GM19193 (cell line): ENCODE measurements at regions not wholly inside any gene's neighbourhood (a gene's known extent, or its start where the extent isn't known, plus 50 kb on each side); places are given as distances from the start of the nearest gene placed in this dataset.

ENCODE experiments used
- POLR2A ChIP-seq: IDR thresholded peaks from 4 replicates; pipeline ENCODE4 v1.6.1; 2011; ENCODE audit not compliant: insufficient read depth, insufficient read length; ENCODE audit errors: extremely low read depth

DNA sequence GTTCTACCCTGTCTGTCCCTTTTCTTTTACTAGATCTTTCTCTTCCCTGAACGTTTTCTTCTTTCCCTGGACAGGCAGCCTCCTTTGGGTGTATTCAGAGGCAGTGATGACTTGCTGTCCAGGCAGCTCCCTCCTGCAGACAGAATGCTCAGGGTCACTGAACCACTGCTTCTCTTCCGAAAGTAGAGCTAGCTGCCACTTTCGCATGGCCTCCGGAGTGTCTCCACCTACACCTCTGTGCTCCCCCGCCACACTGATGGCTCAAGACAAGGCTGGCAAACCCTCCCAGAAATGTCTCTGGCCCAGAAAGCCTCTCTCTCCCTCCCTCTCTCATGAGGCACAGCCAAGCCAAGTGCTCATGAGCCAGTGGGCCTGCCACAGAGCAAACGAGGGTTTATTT, 207.8 kb downstream of the CDRT15L2 start:
- no peak for TF ChIP-seq POLR2A

DNA sequence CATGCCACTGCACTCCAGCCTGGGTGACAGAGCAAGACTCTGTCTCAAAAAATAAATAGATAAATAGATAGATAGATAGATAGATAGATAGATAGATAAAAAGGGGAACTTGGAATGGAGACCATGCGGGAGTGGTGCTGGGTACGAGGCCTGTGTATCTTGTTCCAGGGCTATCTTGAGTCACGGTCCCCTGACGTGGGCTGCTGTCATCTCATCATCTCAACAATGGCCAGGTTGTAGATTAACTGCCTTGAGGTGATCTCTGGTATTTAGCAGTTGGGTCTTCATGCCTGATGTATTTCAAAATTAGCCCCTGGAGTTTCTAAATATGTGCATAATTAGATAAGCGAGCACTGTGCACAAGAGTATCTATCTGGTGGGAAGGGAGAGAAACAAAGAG, 212.1 kb downstream of the CDRT15L2 start:
- TF ChIP-seq POLR2A: no peak

DNA sequence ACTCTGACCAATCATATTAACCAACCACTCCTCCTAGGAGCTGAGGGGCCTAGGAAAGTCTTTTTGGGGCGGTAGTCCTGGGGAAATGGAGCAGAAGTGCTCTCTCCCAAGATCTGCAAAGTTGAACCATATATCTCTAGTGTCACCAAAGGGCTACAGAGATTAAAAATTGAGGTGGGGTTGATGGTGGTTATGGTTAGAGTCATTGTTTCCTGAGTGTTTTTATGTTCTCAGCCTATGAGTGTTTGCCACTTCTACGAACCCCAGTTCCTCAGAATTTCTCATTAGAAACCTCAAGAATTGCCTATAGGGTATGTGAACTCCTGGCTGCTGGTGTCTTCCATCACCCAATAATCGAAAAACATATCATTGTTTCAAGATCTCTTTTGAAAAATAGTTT, 217.8 kb downstream of the CDRT15L2 start:
- no peak for TF ChIP-seq POLR2A

DNA sequence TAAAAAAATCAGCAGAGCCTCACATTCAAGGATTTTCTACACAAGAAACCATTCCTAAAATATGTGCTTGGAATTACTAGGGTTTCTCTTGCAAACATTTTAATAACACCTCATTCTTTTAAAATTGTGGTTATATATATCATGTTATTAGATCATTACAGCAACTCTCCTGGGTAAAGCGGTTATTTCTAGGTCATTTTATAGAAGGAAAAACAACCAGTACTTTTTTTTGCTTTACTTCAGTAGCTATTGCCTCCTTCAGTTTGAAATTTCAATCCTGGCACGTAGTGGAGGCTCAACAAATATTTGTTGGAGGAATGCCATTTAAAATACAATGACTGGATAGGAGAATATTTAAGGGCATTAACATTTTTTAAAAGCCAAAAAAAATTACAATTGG, 220.6 kb downstream of the CDRT15L2 start:
- TF ChIP-seq POLR2A: no peak

DNA sequence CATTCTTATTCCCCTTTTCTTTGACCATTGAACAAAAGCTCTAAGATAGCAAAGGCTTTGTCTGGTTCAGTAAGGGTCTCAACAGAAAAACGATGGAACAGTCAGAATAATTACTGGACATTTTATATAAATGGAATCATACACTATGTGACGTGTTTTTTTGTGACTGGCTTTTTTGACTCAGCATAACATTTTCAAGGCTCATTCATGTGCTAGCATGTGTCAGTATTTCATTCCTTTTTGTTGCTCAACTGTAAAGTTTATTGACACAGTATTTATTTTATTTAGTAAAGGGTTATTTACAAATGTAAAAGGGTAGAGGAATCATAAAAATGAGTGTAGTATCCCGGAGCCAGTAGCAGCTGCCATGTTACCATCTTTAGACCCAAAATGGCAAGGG, 226.2 kb downstream of the CDRT15L2 start:
- TF ChIP-seq POLR2A: no peak

DNA sequence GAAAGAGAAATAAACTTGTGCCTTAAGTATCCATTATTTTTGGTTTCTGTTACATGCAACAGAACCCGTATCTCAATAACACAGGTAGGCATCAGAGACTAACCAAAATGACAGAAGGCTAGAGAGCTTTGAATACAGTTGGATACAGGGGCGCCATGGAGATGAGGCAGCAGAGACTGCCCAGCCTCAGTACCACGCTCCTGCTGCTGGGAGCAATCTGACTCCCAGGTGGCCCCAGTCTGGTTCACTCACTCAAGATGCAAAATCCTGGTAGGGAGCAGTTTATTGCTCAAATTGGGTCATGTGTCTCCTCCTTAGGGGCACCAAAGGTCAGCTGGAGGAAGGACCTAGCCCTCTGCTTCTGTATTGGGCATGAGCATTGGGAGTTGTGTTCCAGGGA, 218.9 kb downstream of the USP22 start:
- TF ChIP-seq POLR2A: no peak

DNA sequence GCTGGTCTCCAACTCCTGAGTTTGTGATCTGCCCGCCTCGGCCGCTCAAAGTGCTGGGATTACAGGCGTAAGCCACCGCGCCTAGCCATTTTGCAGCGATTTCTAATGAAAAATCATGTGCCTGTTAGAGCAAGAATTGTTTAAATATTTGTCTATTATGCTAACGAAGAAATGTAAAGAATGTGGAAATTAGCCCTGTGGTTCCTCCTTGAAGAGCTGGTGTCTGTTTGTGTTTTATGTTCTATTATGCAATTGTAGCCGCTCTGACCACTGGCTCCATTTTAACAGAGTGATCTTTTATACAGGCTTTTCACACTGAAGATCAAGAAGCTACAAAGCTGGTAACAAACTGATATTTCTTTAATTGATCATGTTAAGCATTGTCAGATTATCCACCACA, 217.3 kb downstream of the USP22 start:
- no peak for TF ChIP-seq POLR2A

DNA sequence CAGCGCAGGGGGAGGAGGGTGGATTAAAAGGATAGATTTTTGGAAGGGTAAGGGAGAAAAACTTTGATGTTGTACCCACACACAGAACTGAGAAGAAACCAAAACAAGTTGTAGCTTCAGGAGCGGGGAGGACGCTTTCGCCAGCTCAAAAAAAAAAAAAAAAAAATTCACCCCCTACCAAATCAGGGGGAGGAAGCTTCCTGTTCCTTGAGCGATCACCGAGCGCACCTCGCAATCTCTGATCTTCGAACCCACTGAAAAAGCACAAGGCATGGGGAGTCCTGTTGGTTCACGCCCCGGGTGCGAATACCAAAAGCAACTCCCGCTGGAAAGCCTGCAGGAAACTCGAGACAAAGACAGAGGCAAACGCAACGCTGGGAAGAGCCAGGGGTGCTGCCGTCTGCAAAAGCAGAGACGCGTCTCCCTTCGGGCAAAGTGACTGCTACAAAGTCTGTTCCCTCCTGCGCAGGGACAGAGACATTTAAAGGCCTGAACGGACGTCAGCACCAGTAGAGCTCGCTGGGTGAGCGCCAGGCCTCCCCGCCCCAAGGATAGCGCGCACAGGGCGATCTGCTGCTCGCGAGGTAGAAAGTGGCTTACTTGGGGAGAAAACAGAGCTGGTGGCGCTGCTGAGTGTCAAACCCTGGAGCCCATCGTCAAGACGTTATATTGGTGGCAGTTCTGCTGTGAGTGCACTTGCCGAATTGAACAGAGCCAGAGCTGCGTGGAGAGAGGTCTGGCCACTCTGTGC, 190.4 kb downstream of the USP22 start:
- no peak for TF ChIP-seq POLR2A

DNA sequence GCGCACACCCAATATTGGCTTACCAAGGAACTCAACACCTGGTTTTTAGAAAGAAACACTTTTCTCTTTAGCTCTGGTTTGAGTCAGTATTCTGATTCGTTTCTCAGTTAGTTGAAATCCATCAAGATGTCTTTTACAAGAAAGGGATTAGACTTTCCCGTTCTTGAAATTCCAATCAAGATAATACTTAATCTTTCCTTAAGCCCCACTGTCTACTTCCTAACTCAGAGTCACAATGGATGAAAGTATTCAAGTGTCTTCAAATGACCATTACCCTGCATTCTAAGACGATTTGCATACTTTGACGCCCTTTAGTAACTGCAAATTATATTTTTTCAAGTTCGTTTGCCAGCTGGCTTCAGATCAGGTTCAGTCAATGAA, 189.8 kb downstream of the USP22 start:
- no peak for TF ChIP-seq POLR2A

DNA sequence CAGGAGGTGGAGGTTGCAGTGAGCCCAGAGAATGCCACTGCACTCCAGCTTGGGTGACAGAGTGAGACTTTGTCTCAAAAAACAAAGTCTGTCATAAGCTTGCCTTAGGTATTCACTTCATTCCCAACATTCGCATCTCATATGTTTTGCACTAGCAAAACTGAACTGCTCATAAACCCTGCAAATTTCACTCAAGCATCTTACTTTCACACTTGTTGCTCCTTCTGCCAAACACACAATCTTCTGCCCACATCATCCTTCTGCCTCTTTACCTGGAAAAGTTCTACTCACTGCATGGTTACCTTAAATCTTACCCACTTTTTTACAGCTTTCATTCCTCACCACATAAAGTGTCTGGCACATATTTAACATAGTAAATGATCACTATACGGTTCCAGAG, 152.5 kb downstream of the USP22 start:
- TF ChIP-seq POLR2A: no peak

DNA sequence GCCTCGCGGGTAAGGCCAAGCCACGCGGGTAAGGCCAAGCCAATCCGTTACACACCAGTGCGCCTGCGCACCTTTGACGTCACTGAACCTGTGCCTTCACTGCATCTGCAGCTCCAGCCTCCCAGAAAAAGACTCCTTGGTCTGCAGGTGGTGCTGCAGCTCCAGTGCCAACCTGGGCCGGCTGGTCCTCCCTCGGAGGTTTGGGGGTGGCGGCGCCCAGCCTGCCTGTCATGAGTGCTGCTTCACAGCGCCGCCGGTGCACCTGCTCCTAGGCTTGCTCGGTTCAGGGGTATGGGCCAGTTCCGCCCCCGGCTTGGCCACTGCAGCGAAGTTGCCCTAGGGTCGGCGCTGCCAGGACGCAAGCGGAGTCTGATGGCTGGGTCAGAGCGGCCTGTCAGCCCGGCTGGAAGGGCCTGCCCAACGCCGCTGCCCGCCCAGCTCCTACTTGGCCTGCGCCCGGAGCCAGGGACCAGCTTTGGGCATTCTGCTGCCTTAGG, 146.6 kb downstream of the USP22 start:
- TF ChIP-seq POLR2A: no peak

DNA sequence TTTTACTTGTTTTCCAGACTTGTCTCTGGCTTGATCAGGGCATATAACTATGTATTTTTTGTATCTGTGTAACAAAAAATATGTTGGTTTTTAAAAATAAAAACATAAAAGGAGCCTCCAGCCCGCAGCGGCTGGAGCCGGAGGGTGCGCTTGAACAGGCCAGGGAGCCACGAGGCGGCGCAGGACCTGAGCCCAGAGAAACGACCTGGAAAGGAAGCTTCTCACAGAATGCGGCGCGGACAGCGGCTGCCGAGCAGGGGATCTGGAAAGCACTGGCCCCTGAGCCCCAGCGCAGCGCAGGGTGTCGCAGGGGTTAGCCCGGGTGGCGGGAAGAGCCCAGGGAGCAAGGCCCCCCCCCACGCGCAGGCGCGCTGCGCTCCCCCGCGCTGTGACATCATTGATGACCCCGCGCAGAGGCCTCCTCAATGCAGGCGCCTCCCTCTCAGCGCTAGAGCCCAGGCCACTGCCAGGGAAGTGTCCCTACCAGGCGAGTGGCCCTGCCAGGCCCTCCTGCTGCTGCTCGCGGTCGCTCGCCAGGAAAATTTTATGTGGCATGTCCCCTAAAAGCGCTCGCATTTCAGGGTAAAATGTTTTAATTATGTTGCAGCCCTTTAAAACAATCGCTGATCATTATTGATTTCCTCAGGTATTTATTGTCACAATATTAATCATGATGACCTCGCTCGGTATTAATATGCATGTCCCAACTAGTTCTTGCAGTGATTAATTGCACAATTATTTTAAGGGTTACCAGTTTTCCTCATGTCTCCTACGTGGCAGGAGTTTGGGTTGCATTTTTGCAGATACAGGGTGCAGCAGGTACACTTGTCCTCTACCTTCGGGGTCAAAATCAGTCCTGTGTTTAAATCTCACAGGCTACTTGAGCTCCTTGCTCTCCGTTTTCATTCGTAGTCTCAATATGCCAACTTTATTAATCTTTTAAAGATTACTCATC, 134.2 kb downstream of the USP22 start:
- no peak for TF ChIP-seq POLR2A

DNA sequence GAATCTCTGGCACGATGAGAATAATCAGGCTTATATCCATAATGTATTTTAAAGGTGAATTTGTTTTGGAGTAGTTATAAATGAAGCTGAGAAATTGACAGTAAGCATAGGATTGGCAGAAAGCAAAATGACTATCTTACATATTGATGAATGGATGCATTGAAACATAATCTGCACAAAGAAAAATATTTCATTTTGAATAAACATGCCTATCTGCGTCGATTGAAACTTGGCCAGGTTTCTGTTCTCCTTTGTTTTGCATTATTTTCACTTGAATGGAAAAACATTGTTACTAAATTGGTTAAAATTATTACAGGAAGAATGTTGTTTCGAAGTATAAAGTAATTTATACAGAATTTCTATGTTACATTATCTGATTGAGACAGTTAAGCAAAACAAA, 128.2 kb downstream of the USP22 start:
- TF ChIP-seq POLR2A: no peak

DNA sequence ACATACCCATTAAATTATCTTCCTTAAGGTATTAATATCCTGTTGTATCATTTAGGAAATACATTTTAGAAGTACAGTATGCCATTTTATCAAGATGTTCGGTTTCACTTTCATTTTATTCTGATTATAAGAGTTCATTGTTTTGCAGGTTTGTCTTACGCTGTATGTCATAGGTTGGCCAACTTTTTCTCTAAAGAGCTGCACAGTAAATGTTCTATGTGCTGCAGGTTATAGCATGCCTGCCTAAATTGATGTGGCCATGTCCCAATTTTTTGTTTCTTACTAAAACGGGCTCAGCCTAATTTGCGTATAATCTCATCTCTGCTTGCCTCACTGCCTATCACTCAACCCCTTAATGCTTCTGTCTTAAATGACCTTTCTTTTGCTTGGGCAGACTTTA, 126.4 kb downstream of the USP22 start:
- TF ChIP-seq POLR2A: no peak

DNA sequence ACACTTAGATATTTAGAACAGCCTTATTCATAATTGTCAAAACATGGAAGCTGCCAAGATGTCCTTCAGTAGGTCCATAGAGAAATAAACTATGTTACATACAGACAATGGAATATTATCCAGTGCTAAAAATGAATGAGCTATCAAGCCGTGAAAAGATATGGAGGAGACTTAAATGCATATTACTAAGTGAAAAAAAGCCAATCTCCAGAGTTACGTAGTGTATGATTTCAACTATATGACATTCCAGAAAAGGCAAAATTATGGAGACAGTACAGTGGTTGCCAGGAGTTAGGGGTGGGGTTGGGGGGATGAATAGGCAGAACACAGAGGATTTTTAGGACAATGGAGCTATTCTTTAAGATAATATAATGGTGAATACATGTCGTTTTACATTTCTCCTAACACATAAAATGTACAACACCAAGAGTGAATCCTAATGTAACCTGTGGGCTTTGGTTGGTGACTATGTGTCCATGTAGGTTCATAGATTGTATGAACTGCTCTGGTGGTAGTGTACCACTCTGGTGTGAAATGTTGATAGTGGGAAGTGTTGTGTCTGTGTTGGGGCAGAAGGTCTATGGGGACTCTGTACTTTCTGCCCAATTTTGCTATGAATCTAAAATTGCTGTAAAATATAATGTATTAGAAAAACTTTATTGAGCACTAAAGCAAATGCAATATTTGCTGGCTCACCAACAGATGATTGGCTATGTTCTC, 122.6 kb downstream of the USP22 start:
- no peak for TF ChIP-seq POLR2A
